ENCODE measurements at regions not wholly inside any gene's neighbourhood (a gene's known extent, or its start where the extent isn't known, plus 50 kb on each side); places are given as distances from the start of the nearest gene placed in this dataset.

GRCh38 chr9:96171728-96172127 is 130.2 kb downstream of the HSD17B3 start:
- H3K27me3 ChIP-seq (ENCODE audit: insufficient read depth, low read depth), result no peaks in the 10 kb centered on the region
- no peaks in the 10 kb centered on the region for H3K79me2 ChIP-seq (ENCODE audit: insufficient read depth, low read depth)
- no peaks in the 10 kb centered on the region for H3K4me1 ChIP-seq (ENCODE audit: low read depth, poor library complexity, severe bottlenecking)
- TF ChIP-seq CTCF (conservative IDR thresholded peaks at IDR 0.05; ENCODE audit: low read depth, low read length), result no peak
- H3K9ac ChIP-seq, result no peak overlapping the region
- H3K36me3 ChIP-seq (ENCODE audit: insufficient read depth), result no peaks in the 10 kb centered on the region
- H4K20me1 ChIP-seq (ENCODE audit: insufficient read depth), result no peaks in the 10 kb centered on the region
- no peak overlapping the region for H3K27ac ChIP-seq
- no peak overlapping the region for H3K4me3 ChIP-seq (IDR thresholded peaks at IDR 0.05; ENCODE audit: insufficient read depth, low read depth, low read length)
- no peak overlapping the region for H3K4me2 ChIP-seq
- H2AFZ ChIP-seq (ENCODE audit: low read depth), result no peak overlapping the region

- H3K4me2 ChIP-seq, result no peak overlapping the region
Measured at GRCh38 chr9:96169901-96170300, 132.1 kb downstream of the HSD17B3 start.

GRCh38 chr9:96169484-96169883 is 132.5 kb downstream of the HSD17B3 start:
- H3K79me2 ChIP-seq (ENCODE audit: insufficient read depth, low read depth), result no peaks in the 10 kb centered on the region
- H4K20me1 ChIP-seq (ENCODE audit: insufficient read depth), result no peaks in the 10 kb centered on the region
- no peaks in the 10 kb centered on the region for H3K4me1 ChIP-seq (ENCODE audit: low read depth, poor library complexity, severe bottlenecking)
- H3K9ac ChIP-seq, result no peak overlapping the region
- H2AFZ ChIP-seq (ENCODE audit: low read depth), result no peak overlapping the region
- H3K4me3 ChIP-seq (IDR thresholded peaks at IDR 0.05; ENCODE audit: insufficient read depth, low read depth, low read length), result no peak overlapping the region
- no peak overlapping the region for H3K27ac ChIP-seq
- no peak for TF ChIP-seq CTCF (conservative IDR thresholded peaks at IDR 0.05; ENCODE audit: low read depth, low read length)
- H3K27me3 ChIP-seq (ENCODE audit: insufficient read depth, low read depth), result no peaks in the 10 kb centered on the region
- H3K36me3 ChIP-seq (ENCODE audit: insufficient read depth), result no peaks in the 10 kb centered on the region
- H3K4me2 ChIP-seq, result no peak overlapping the region

More at GRCh38 chr9:96169901-96170300, 132.1 kb downstream of the HSD17B3 start:
- H3K9ac ChIP-seq, result no peak overlapping the region
- no peak overlapping the region for H3K4me3 ChIP-seq (IDR thresholded peaks at IDR 0.05; ENCODE audit: insufficient read depth, low read depth, low read length)
- H4K20me1 ChIP-seq (ENCODE audit: insufficient read depth), result no peaks in the 10 kb centered on the region
- no peaks in the 10 kb centered on the region for H3K27me3 ChIP-seq (ENCODE audit: insufficient read depth, low read depth)
- no peak overlapping the region for H3K27ac ChIP-seq
- H3K79me2 ChIP-seq (ENCODE audit: insufficient read depth, low read depth), result no peaks in the 10 kb centered on the region
- no peaks in the 10 kb centered on the region for H3K36me3 ChIP-seq (ENCODE audit: insufficient read depth)
- TF ChIP-seq CTCF (conservative IDR thresholded peaks at IDR 0.05; ENCODE audit: low read depth, low read length), result no peak
- no peaks in the 10 kb centered on the region for H3K4me1 ChIP-seq (ENCODE audit: low read depth, poor library complexity, severe bottlenecking)
- no peak overlapping the region for H2AFZ ChIP-seq (ENCODE audit: low read depth)

- no peak overlapping the region for H3K4me3 ChIP-seq (IDR thresholded peaks at IDR 0.05; ENCODE audit: insufficient read depth, low read depth, low read length)
- no peaks in the 10 kb centered on the region for H3K4me1 ChIP-seq (ENCODE audit: low read depth, poor library complexity, severe bottlenecking)
Measured at GRCh38 chr9:96168882-96169281, 133.1 kb downstream of the HSD17B3 start.

More at GRCh38 chr9:96168882-96169281, 133.1 kb downstream of the HSD17B3 start:
- no peak overlapping the region for H2AFZ ChIP-seq (ENCODE audit: low read depth)
- TF ChIP-seq CTCF (conservative IDR thresholded peaks at IDR 0.05; ENCODE audit: low read depth, low read length), result no peak
- no peak overlapping the region for H3K4me2 ChIP-seq
- H3K79me2 ChIP-seq (ENCODE audit: insufficient read depth, low read depth), result no peaks in the 10 kb centered on the region
- H3K9ac ChIP-seq, result no peak overlapping the region
- no peaks in the 10 kb centered on the region for H4K20me1 ChIP-seq (ENCODE audit: insufficient read depth)
- no peak overlapping the region for H3K27ac ChIP-seq
- no peaks in the 10 kb centered on the region for H3K36me3 ChIP-seq (ENCODE audit: insufficient read depth)
- no peaks in the 10 kb centered on the region for H3K27me3 ChIP-seq (ENCODE audit: insufficient read depth, low read depth)

All from KMS-11 (cell line).